Activated CD8-positive, alpha-beta memory T cell treated with anti-CD3 and anti-CD28 coated beads for 4 hours (primary cell): ENCODE measurements at regions not wholly inside any gene's neighbourhood (a gene's known extent, or its start where the extent isn't known, plus 50 kb on each side); places are given as distances from the start of the nearest gene placed in this dataset.

Experiments used
- DNase-seq, 2 donors: peaks; one replicate each; pipeline ENCODE4 v3.0.0-alpha.2; 2020; ENCODE audit warnings: low read depth in 2 of 2

DNA sequence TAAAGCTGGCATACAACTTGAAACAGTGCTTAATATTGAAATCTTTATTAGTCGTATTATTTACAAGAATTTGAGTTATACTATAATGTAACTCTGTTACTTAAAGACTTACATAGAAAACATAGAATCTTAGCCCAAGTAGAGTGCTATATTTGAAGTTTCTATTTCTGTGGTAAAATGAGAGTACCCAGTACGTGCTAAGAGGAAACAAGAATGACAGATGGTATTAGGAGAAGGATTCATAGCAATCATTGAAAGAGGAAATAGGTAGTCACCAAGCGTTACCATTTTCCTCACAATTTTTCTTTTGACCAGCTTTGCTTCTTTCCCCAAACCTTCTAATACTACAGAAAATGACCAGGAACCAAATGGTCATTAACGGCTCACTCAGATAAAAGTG lies 412.1 kb upstream of the GRIA3 start:
- DNase-seq, result no peak

DNA sequence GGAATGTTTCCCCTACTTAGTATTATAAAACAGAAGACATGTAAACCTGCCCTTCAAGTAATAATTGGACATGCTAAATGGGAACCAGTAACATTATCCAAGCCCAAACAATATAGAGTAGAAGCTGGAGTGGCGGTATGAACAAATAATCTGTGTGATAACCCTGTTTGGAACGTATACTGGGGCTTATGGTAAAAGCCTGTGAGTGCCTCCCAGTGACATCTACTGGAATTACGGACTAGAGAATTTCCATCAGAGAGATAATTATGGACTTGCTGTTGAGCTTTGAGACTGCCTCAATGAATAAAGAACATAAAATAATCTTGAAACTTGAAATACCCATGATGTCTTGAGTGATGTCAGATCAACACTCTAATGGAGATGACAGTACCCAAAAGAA lies 406.3 kb upstream of the GRIA3 start:
- no peak for DNase-seq

DNA sequence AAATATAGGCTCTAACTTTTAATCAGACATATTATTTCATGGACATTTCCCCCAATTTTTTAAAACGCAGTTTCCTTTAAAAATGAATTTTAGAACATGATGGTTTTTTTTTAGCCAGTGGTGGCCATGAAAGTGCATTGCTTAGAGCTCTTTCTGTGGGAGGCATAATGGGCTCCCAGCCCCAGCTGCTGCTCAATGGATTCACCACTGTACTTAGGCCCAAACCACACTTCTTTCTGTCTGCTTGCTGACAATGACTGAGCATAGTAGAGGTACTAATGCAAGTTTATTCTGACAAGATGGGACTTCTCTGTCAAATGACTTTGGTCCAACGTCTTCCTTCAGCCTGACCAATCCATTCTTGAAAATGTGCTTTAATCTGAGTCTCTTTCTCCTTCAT lies 400.2 kb upstream of the GRIA3 start:
- DNase-seq, result no peak

DNA sequence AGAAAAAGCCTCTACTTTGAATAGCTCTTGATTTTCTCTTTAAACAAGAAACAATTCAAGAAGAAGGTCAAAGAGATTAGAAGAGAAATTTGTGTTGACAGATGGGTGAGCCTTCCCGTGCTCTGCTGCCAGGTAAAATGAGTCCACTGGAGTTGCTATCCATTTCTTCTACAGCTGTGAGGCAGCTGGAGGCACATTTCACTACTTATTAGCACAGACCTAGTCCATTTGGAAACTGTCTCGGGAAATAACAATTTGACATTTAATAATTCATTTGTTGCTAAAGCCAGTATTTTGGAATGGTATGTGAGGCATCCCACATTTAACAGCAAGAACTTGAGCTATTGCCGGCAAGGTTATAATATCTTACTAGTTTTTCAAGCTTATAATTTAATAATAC lies 396.8 kb upstream of the GRIA3 start:
- DNase-seq, result no peak

DNA sequence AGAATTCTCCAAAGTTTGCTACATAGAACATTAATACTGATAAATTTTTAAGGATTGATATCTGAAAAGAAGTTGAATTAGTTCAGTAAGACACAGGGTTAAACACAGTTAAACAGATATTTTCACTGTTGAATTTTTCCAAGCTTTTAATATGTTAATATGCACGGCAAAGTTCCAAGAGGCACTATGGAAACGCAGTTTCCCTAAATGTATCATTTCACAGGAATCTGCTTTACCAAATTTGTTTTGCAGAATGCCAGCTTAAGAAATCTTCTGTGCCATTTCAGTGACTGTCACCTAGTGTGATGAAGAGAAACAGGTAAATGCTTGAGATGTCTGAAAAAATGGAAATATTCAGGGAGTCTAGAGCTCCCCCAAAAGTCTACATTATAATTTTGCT lies 395.9 kb upstream of the GRIA3 start:
- no peak for DNase-seq

DNA sequence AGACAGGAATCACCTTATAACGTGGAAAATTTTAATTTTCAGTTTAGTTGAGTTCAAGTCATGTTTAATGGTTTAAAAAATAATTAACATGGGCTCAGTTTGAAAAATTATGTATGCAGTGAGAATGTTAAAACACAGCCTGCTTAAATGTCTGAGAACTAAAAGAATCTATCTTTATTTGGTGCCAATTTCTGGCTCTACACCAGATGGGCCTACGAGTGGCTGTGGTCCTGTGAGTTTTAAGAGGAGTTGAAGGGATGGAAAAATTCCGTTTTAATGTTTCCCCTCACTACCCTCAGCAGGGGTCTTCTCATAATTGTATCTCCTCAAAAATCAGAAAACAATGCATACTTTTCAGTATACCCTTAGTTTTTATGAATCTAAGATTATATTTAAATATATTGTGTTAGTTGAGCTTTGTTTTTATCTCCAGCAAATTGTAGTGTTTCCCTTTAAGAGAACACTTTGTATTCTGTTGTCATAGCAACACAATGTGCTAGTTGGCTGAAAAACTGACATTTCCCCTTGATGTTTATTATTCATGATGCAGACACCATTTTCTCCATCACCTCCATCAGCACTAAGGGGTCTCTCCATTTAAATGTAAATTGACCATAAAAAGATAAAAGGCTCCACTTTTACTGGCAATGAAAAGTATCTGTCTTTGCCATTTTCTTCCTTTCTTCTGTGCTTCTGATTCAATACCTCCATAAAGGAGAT lies 393.5 kb upstream of the GRIA3 start:
- DNase-seq, result no peak

DNA sequence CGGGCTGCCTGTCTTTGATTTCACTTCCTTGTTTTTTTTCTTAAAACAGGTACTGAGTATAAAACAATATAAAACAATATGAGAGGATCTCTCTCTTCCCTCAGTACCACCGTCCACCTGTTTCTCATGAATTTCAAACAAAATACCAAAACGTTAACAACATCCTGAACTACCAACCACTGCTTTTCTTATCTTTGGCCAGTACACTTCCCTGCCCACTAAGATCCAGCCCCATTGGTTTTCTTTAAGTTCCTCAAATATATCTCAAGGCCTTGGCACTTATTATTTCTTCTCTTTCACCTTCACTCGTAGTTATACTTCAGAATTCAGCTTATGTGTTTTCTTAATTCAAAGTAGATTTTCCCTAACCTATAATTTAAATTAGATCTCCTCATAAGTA lies 370.2 kb upstream of the GRIA3 start:
- no peak for DNase-seq

DNA sequence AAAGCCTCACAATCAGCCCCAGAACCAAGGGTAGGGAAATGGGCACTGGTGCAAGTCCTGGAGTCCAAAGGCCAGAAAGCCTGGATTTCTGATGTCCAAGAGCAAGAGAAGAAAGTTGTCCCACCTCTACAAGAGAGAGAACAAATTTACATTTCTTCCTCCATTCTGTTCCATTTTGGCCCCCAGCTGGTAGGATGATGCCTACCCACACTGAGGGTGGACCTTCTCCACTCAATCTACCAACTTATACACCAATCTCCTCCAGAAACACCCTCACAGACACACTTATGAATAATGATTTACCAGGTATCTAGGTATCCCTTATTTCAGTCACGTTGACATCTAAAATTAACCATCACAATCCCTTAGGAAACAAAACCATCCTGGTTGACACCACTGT lies 367.8 kb upstream of the GRIA3 start:
- DNase-seq, result no peak

DNA sequence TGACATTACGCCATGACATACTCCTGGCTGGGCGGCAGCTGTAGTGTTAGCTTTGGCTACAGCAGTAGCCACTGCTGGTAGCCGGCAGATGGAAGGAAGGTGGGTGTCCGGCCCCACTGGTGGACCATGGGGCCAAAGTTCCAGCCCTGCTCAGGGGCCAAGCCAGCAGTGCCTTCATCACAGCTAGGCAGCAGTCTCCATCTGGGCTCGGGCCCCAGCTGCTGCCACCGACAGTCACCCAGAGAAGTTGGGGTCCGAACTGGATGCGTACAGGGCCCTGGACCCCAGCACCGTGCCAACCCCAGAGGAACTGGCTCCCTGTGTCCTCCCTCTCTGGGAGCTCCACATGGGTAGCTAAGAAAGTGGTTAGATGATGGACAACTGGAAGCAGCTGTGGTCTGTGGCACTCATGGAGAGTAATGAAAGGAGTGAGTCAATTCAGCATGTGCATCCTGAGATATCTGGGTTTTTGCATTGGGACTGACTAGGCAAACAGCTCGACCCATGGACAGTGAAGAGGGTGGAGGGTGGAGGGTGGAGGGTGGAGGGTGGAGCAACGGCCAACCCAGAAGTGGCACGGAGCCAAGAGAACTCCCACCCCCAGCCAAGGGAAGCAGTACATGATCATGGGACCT lies 366.6 kb upstream of the GRIA3 start:
- DNase-seq, result no peak

DNA sequence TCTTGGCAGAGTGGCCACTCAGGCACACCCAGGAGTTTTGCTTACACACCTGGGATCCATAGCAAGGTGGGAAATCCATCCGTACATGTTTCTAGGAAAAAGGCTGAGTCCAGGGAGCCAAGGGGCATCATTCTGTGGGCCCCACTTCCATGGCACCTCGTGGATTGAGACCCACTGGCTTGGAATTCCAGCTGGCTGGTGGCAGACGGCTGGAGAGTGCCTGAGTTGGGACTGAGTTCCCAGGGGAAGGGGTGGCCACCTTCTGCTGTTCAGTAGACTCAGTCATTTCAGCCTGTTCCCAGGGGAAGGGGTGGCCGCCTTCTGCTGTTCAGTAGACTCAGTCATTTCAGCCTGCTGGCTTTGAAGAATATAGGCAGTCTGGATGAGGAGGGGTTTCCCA lies 366.0 kb upstream of the GRIA3 start:
- DNase-seq, result no peak

DNA sequence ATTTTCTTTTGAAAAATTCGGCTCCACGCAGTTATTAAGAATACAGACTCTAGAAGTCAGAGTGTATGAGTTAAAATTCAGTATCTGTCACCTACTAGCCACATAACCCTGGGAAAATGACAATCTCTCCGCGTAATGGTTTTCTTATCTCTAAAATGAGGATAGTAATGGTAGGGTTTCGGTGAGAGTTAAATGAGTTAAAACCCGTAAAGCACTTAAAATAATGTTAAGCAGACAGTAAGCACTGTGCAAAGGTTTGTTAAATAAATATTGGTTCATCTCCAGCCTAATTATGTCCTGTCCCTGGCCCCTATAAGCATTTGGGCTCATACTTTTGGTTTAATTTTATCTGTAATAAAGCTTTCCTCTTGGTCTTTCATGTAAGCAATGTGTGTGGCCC lies 350.8 kb upstream of the GRIA3 start:
- DNase-seq, result no peak

DNA sequence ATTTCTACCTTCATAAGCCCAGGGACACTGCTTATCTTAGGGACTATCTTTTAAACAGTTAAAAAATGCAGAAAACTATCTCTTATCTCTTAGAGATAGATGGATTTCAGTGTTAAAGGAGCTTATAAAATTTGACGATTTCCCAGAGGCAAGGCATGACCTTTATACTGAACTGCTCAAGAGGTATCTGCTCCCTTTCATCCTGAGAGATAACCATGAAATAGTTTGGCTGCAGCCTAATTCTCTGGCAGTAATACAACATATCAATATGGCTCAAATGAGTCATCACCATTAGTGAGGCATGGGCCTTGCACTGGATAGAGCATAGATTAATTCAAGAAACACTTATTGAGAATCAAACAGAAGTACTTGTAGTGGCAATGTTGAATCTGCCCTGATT lies 348.2 kb upstream of the GRIA3 start:
- no peak for DNase-seq

DNA sequence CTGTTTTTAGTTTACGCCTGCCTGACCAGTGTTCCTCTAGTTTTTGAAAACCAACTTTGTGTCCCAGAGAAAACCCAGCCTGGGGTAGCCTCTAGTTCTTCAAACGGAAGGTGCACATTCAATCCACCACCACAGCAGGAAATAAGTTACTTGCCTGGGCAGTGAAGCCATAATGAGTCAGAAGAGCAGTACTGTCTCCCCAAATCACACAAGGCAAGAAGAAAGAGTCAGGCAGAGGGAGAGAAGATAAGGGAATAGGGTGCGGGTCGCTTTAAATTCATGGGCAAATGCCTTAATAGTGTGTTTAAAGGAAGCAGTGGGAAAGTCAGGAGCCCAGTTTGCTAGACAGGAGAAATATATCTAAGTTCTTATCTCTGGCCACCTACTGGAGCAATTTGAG lies 333.8 kb upstream of the GRIA3 start:
- DNase-seq, result no peak

DNA sequence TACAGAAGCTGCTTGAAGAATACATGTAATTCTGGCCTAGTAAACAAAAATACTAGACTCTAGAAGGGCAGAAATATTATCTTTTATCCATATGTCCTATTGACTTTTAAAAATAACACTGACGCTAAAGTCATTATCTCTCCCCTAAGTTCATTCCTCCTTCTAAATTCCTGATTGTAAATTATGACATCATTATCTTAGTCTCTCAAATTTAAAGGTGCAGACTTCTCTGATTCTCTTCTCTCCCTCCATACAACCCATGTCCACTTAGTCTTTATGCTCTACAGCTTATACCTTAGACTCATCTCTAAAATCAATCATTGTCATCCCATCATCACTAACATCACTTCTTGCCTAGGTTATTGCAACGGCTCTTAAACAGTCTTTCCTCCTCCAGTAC lies 327.9 kb upstream of the GRIA3 start:
- DNase-seq, result no peak

DNA sequence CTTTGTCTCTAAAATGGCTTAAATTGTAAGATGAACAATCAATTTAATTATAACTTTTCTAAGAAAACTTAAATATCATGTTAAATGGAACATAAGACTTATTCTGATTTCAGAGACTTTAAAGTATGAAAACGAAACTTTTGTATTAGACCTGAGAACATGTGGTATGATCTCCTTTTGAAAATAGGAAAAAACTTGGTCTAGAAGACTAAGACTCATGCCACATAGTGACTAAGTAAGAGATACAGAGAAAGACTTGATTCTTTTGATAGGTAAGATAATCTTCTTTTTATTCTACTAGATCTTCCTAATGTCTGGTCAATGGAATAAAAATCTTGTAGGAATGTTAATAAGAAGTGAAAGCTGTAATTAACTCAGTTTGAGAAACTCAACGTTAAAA lies 326.3 kb upstream of the GRIA3 start:
- DNase-seq, result no peak

DNA sequence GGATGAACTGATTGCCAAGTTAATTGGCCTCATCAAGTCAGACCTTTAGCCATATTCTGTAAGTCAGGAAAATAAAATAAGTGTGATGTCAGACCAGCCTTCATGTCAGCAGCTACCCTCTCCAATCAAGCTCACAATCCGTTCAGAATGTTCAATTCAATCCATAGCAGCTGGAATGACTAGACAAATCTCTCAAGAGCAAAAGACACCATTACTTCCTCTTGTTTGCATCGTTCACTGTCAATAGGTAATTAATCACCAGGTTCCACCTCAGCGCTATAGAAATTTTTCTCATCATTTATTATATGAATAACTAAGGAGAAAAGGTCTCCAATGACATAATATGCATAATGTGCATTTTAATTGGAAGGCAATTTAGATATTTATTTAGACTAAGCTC lies 321.0 kb upstream of the GRIA3 start:
- no peak for DNase-seq

DNA sequence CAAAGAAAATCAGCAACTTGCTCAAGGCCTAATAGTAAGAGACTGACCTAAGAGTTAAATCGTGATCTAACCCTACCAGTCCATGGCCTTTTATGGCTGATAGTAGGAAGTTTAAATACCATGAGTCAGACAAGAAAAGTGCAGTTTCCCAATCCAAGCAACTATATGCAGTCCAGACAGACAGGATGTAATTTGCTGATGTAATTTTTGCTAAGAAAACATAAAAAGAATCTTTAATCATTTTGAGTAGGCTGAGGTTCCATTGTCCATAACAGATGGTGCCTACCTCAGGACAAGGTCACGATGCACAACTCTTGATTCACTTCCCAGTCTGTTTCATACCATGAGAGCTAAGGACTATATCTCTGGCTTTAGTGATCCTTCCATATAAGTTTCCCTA lies 317.5 kb upstream of the GRIA3 start:
- no peak for DNase-seq

DNA sequence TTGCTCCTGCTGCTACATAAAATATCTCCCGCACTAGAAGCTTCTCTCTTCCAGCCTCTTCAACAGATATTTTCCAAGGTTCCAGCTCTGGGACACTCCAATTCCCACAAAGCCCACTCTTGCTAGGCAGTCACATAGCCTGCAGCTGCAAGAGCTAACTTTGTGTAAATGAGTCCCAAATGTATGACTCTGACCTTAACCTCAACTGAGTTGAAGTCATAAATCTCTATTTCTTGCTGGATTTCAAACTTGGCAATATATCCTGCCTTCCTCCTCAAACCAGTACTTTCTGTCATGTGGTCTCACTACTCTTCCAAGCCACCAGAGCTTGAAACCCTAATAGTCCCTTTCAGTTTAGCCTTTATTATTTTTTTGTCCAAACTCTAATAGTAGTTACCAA lies 315.4 kb upstream of the GRIA3 start:
- DNase-seq, result no peak

DNA sequence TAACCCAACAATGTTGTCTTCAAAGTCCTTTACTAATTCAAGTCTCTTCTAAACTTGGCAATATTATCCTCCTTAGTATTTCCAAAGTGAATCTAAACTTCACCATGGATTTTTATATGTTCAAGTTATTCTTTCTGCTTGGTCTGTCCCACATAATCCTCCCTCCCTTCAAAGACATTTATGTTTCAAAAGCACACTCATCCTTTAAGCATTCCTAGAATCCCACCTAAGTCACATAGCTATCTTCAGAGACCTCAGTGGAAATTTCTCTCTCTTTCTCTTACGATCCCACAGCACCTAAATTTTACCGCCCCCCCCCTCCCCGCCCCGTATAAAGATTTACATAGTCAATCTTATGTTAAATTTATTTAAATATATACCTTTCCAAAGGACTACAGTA lies 314.9 kb upstream of the GRIA3 start:
- DNase-seq, result no peak

DNA sequence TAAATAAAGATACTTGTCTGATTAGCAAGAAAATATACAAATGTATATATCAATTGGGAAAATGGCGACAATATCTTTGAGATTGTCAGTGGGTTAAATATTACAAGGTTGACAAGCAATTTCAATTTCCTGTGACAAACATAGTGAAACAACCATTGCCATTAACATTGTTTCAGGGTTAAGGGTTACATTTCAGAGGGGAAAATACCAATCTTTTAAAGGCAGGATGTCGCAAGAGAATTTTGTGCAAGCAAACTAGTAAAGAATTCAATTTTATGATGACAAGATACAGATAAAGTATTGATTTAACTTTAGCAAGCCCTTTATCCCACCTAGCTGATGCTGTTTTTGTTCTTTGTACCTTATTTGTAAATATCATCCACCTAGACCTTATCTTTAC lies 305.8 kb upstream of the GRIA3 start:
- no peak for DNase-seq

DNA sequence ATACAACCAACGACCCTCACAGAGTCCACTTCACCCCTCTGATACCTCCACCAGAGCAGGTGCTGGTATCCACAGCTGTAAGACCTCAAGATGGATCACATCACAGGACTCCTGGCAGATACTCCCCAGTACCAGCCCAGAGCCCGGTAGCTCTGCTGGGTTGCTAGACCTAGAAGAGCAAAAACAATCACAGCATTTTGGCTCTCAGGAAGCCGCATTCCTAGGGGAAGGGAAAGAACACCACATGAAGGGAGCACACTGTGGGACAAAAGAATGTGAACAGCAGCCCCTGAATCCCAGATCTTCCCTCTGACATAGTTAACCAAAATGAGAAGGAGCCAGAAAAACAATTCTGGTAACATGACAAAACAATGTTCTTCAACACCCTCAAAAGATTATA lies 303.1 kb upstream of the GRIA3 start:
- DNase-seq, result no peak

DNA sequence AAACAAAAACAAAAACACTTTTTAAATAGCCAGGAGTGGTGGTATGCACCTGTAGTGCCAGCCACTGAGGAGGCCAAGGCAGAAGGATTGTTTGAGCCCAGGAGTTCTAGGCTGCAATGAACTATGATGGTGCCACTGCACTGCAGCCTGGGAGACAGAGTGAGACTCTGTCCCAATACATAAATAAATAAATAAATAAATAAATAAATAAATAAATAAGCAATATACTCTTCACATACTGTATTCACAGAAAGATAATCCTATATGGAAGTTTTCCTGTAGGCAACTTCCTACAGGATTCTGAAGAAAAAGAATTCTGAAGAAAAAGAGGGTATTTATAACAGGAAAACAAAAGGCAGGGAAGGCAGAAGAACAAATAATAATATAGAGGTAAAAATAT lies 293.3 kb upstream of the GRIA3 start:
- DNase-seq, result no peak

DNA sequence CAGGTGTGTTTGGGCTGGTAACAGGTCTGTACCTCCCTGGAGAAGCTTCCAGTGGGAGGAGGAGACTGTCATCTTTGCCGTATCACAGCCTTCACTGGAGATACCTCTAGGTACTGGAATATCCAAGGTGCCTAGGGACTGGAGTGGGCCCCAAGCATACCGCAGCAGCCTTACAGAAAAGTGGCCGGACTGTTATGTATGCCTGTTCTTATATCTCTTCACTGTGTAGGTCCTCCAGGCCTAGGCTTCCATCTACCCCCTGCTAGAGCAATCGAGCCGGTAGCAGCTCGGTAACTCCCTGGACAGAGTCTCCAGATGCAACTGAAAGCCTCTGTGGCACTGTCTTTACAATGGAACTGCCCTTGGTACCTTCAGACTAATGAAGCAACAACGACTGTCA lies 277.4 kb upstream of the GRIA3 start:
- DNase-seq, result no peak

DNA sequence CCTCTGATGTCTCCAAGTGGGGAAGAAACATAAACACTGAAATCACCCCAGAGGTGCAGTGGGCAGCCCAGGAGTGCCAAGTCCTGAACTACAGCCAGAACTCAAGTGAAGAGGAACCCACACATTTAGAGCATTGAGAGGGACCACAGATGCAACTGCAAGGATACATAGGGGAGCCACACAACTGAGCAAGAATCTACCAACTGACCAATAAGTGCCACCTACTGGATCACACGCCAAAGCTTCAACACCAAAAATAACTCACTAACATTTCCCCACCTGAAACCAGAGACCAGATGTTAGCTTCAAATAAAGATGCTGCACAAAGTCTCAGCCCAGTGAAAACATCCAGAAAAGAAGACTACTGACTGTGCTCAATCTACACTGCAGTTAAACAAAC lies 276.7 kb upstream of the GRIA3 start:
- DNase-seq, result no peak
